UCSD-AML1 (cell line): ENCODE measurements at regions not wholly inside any gene's neighbourhood (a gene's known extent, or its start where the extent isn't known, plus 50 kb on each side); places are given as distances from the start of the nearest gene placed in this dataset.

Experiments
- DNase-seq: peaks from one replicate; lab custom pipeline; 2025; ENCODE audit not compliant: unreplicated experiment; lab: John Stamatoyannopoulos, UW

- DNase-seq: no peak
Measured at GRCh38 chr12:114735680-114736374, 51.9 kb upstream of the TBX3 start.

GRCh38 chr12:114735011-114735410 is 51.0 kb upstream of the TBX3 start:
- DNase-seq: no peak

GRCh38 chr12:114733919-114734318 is 49.9 kb upstream of the TBX3 start:
- no peak for DNase-seq
